22Rv1 (cell line): ENCODE measurements at regions not wholly inside any gene's neighbourhood (a gene's known extent, or its start where the extent isn't known, plus 50 kb on each side); places are given as distances from the start of the nearest gene placed in this dataset.

Experiments
- H3K27ac ChIP-seq: fragments of 450-650 bp; 2 replicates; pipeline ENCODE4 v1.5.1; 2017
- ZFX ChIP-seq: fragments of 450-650 bp; IDR thresholded peaks from 2 replicates; pipeline ENCODE4 v1.6.1; 2017; ENCODE audit warnings: antibody characterized with exemption, borderline replicate concordance
- TF ChIP-seq, protein P1 (sequence below): fragments of 450-650 bp; IDR thresholded peaks from 2 replicates; pipeline ENCODE4 v1.5.1; 2017; ENCODE audit warnings: mild to moderate bottlenecking

GRCh38 chr13:33728271-33729037 lies 89.5 kb upstream of the RFC3 start:
- H3K27ac ChIP-seq, result no peak overlapping the region
- TF ChIP-seq ZFX, result no peak
- TF ChIP-seq, protein P1, sequence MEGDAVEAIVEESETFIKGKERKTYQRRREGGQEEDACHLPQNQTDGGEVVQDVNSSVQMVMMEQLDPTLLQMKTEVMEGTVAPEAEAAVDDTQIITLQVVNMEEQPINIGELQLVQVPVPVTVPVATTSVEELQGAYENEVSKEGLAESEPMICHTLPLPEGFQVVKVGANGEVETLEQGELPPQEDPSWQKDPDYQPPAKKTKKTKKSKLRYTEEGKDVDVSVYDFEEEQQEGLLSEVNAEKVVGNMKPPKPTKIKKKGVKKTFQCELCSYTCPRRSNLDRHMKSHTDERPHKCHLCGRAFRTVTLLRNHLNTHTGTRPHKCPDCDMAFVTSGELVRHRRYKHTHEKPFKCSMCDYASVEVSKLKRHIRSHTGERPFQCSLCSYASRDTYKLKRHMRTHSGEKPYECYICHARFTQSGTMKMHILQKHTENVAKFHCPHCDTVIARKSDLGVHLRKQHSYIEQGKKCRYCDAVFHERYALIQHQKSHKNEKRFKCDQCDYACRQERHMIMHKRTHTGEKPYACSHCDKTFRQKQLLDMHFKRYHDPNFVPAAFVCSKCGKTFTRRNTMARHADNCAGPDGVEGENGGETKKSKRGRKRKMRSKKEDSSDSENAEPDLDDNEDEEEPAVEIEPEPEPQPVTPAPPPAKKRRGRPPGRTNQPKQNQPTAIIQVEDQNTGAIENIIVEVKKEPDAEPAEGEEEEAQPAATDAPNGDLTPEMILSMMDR, result no peak

DNA sequence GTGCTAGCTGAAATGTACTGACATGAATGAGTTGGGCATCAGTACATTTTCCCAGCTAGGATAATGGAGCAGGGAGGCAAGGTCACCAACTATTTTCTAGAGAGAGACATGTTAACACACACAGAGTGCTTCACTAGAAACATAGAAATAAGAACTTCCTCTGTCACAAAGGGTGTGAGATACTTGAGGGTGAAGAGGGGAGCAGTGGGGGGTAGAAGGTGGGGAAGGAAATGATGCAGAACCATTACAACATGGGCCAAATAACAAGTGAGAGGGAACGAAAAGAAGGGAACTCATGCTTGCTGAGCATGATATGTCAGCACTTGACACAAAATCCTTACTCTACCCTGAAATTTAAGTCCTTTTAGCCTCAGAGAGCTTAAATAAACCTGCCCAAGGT lies 87.8 kb upstream of the RFC3 start:
- no peak overlapping the region for H3K27ac ChIP-seq
- TF ChIP-seq ZFX, result no peak
- TF ChIP-seq, protein P1, result no peak

DNA sequence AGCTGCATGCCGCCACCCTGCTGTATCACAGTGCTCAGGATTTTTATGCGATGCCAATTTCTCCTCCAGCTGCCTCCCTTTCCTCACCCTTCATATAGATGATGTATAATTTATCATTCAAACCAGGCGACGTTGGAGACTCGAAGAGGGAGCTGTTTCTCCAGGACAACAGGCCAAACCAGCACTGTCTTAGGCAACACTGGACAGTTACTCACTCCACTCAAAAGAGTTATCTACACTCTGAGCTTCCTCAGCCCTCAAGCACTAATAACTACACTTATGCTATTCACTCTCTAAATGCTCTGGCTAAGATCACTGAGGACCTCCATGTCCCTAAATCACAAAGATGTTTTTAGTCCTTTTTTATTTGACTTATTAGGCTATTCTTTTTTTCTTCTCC lies 87.3 kb upstream of the RFC3 start:
- no peak overlapping the region for H3K27ac ChIP-seq

GRCh38 chr13:33735276-33735675 lies 82.7 kb upstream of the RFC3 start:
- TF ChIP-seq, protein P1, result no peak
- TF ChIP-seq ZFX, result no peak
- H3K27ac ChIP-seq, result no peak overlapping the region

More for the DNA sequence above, 87.3 kb upstream of the RFC3 start:
- TF ChIP-seq, protein P1, result no peak
- no peak for TF ChIP-seq ZFX

GRCh38 chr13:33739254-33739653 lies 78.7 kb upstream of the RFC3 start:
- H3K27ac ChIP-seq, result no peak overlapping the region
- TF ChIP-seq ZFX, result no peak
- TF ChIP-seq, protein P1, result no peak

DNA sequence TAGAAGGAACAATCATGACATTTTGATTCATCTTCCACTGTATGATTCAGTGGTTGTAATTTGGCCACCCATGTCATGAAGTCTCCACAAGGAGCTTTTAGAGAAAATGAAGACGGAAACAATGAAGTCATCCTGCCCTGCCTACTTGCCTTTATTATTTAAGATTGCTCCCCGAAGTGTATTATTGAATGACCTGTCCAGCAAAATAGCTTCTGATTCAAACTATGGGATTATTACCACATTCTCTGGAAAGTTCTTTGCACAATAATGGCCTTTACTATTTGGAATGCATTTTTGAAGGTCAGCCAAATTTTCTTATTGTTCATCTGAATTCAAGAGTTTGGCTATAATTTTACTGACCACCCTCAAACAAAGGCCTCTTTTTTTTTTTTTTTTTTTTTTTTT lies 77.8 kb upstream of the RFC3 start:
- TF ChIP-seq ZFX, result no peak
- TF ChIP-seq, protein P1, result no peak
- H3K27ac ChIP-seq, result no peak overlapping the region

GRCh38 chr13:33742321-33742720 lies 75.6 kb upstream of the RFC3 start:
- no peak overlapping the region for H3K27ac ChIP-seq
- TF ChIP-seq, protein P1, result no peak
- TF ChIP-seq ZFX, result no peak
